Vagina (tissue), 2 donors: ENCODE measurements at regions not wholly inside any gene's neighbourhood (a gene's known extent, or its start where the extent isn't known, plus 50 kb on each side); places are given as distances from the start of the nearest gene placed in this dataset.

Experiments
- DNase-seq, 2 donors: peaks; one replicate each; pipeline ENCODE4 v3.0.0-alpha.2; 2017; ENCODE audit errors: extremely low spot score in 2 of 2
- H3K27ac ChIP-seq: fragments of 200-600 bp; sonication (generic); one replicate; pipeline ENCODE4 v1.5.1; 2019
- H3K27me3 ChIP-seq: fragments of 200-600 bp; sonication (generic); one replicate; pipeline ENCODE4 v1.5.1; 2019
- H3K36me3 ChIP-seq, 2 donors: fragments of 200-600 bp; sonication (generic); one replicate each; pipeline ENCODE4 v1.5.1; 2017 to 2019
- H3K4me1 ChIP-seq: fragments of 200-600 bp; sonication (generic); one replicate; pipeline ENCODE4 v1.5.1; 2019
- H3K4me3 ChIP-seq, 2 donors: fragments of 200-600 bp; sonication (generic); 1 replicate in 1 of 2; 2 replicates in 1 of 2; pipeline ENCODE4 v1.5.1; 2016 to 2019
- H3K9me3 ChIP-seq: fragments of 200-600 bp; sonication (generic); one replicate; pipeline ENCODE4 v1.5.1; 2019
- CTCF ChIP-seq, 3 experiments: fragments of 450-650 bp in 2 of 3; fragments of 200-600 bp in 1 of 3; sonication (generic) in 1 of 3; IDR thresholded peaks; one replicate each; pipeline ENCODE4 v1.5.1; 2017 to 2019; ENCODE audit warnings: antibody characterized with exemption in 3 of 3, mild to moderate bottlenecking in 2 of 3, moderate library complexity in 2 of 3
- POLR2A ChIP-seq, 2 donors: fragments of 450-650 bp; IDR thresholded peaks; one replicate each; pipeline ENCODE4 v1.6.1; 2017; ENCODE audit warnings: antibody characterized with exemption in 2 of 2, mild to moderate bottlenecking in 2 of 2, moderate library complexity in 2 of 2
- POLR2AphosphoS5 ChIP-seq, 2 donors: sonication (generic); formaldehyde crosslinking; IDR thresholded peaks; one replicate each; pipeline ENCODE4 v1.9.0; 2017; ENCODE audit warnings: antibody characterized with exemption in 2 of 2, mild to moderate bottlenecking in 2 of 2, low read depth in 1 of 2; ENCODE audit not compliant: insufficient read depth in 1 of 2
- intact Hi-C: fragments of 100-400 bp; cut with DNase I; formaldehyde crosslinking; loops from one replicate; pipeline ENCODE4 v1.15.1; 2023

GRCh38 chr2:156935616-156936015, 321.9 kb upstream of the GALNT5 start:
- DNase-seq, result no peak
- Histone ChIP-seq H3K27me3 (no peaks in the 10 kb centered on the region), H3K27ac (no peak overlapping the region), H3K36me3 (no peaks in the 10 kb centered on the region), H3K4me1 (no peaks in the 10 kb centered on the region), H3K4me3 (no peak overlapping the region), H3K9me3 (no peaks in the 10 kb centered on the region)
- intact Hi-C loops, result loop anchor here (2.0 kb wide), 1 partner anchor 15 kb away; no protein-coding TSS in a partner anchor
- TF ChIP-seq POLR2AphosphoS5 (IDR thresholded peaks at IDR 0.05; ENCODE audit: insufficient read depth in 1 of 2, low read depth in 1 of 2), result no peak
- no peak for TF ChIP-seq POLR2A (IDR thresholded peaks at IDR 0.05)
- no peak for TF ChIP-seq CTCF (IDR thresholded peaks at IDR 0.05)

DNA sequence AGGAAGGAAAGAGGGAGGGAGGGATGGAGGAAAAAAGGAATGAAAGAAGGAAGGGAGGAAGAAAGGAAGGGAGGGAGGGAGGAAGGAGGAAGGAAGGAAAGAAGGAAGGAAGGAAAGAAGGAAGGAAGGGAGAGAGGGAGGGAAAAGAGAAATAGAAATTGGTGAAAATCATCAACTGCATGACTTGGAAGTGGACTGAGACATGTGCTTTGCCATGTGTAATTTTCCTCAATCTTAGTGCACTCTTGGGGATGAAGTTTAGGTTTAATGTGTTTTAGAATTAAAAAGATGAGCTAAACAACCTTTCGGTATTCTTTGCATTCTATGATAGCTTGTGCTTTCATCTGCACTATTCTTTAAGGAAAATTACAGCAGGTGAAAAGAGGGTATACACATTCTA, 320.1 kb upstream of the GALNT5 start:
- intact Hi-C loops, result loop anchor here (2.0 kb wide), 1 partner anchor 17 kb away; no protein-coding TSS in a partner anchor
- Histone ChIP-seq H3K36me3 (no peaks in the 10 kb centered on the region), H3K27me3 (no peaks in the 10 kb centered on the region), H3K9me3 (no peaks in the 10 kb centered on the region), H3K4me1 (no peaks in the 10 kb centered on the region), H3K4me3 (no peak overlapping the region), H3K27ac (no peak overlapping the region)
- TF ChIP-seq POLR2A (IDR thresholded peaks at IDR 0.05), result no peak
- TF ChIP-seq CTCF (IDR thresholded peaks at IDR 0.05), result no peak
- TF ChIP-seq POLR2AphosphoS5 (IDR thresholded peaks at IDR 0.05; ENCODE audit: insufficient read depth in 1 of 2, low read depth in 1 of 2), result no peak
- DNase-seq, result no peak

DNA sequence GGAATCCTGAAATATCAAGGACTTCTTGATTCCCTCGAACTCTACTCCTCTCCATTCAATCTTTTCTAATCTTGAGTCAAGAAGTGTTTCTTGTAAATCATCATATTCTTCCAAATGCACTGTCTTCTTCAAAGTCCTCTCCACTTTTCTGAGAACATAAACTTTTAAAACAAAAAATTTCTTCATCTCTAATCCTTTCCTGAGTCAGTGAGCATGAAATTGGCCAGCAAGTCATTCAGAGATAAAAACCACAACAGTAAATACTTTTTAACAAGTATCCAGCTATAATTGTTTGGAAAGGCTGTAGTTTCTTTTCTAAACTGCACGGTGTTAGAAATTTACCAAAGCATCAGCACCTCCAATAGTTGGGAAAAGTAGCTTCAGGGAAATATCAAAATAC, 312.6 kb upstream of the GALNT5 start:
- intact Hi-C loops, result no loop called here
- no peaks in the 10 kb centered on the region for H3K4me1 ChIP-seq
- TF ChIP-seq CTCF (IDR thresholded peaks at IDR 0.05) (no peak), POLR2A (IDR thresholded peaks at IDR 0.05) (no peak), POLR2AphosphoS5 (IDR thresholded peaks at IDR 0.05; ENCODE audit: insufficient read depth in 1 of 2, low read depth in 1 of 2) (no peak)
- no peaks in the 10 kb centered on the region for H3K9me3 ChIP-seq
- H3K4me3 ChIP-seq, result no peak overlapping the region
- H3K36me3 ChIP-seq, result no peaks in the 10 kb centered on the region
- no peak overlapping the region for H3K27ac ChIP-seq
- no peaks in the 10 kb centered on the region for H3K27me3 ChIP-seq
- DNase-seq, result no peak

- Histone ChIP-seq H3K9me3 (peaks cover 3% of the 10 kb centered on the region), H3K4me1 (no peaks in the 10 kb centered on the region), H3K4me3 (no peak overlapping the region), H3K27me3 (no peaks in the 10 kb centered on the region), H3K27ac (no peak overlapping the region), H3K36me3 (no peaks in the 10 kb centered on the region)
- TF ChIP-seq POLR2AphosphoS5 (IDR thresholded peaks at IDR 0.05; ENCODE audit: insufficient read depth in 1 of 2, low read depth in 1 of 2) (no peak), POLR2A (IDR thresholded peaks at IDR 0.05) (no peak), CTCF (IDR thresholded peaks at IDR 0.05) (no peak)
- intact Hi-C loops, result no loop called here
- DNase-seq, result no peak
Measured at GRCh38 chr2:156947261-156947660, 310.2 kb upstream of the GALNT5 start.

DNA sequence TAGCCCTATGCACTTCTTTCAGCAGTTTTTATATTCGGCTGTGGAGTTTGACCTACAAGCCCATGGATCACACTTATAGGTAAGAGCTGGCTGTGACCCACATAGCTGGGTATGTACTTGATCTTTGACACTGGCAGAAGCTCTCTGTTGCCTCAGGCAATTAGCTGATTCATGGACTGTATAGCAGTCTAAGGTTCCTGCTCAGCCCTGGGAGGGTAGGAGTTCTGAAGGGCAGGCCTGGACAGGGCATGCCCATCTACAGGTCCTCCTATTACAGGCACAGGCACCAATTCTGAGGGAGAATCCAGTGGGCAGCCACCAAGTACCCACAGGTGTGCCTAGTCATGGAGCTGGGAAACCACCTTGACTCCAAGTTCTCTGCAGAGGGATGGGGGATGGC, 301.8 kb upstream of the GALNT5 start:
- peaks cover 4% of the 10 kb centered on the region for H3K9me3 ChIP-seq
- intact Hi-C loops, result no loop called here
- H3K4me3 ChIP-seq, result no peak overlapping the region
- no peaks in the 10 kb centered on the region for H3K36me3 ChIP-seq
- DNase-seq, result no peak
- no peaks in the 10 kb centered on the region for H3K27me3 ChIP-seq
- H3K4me1 ChIP-seq, result no peaks in the 10 kb centered on the region
- TF ChIP-seq POLR2AphosphoS5 (IDR thresholded peaks at IDR 0.05; ENCODE audit: insufficient read depth in 1 of 2, low read depth in 1 of 2), result no peak
- TF ChIP-seq CTCF (IDR thresholded peaks at IDR 0.05), result no peak
- TF ChIP-seq POLR2A (IDR thresholded peaks at IDR 0.05), result no peak
- H3K27ac ChIP-seq, result no peak overlapping the region
